ENCODE measurements at regions not wholly inside any gene's neighbourhood (a gene's known extent, or its start where the extent isn't known, plus 50 kb on each side); places are given as distances from the start of the nearest gene placed in this dataset.
"Not testable (repeated sequence)": the region's sequence is repeated elsewhere in the genome, so short reads cannot be mapped to it uniquely, and the experiment has no call there.

GRCh38 chr14:61611880-61612630 is 83.3 kb upstream of the HIF1A start:
- ChIA-PET POLR2A (no interaction called here), CTCF (interaction anchor here (0.6 to 1.5 kb wide), 2 partner anchors 49 to 79 kb away, joined by 3 read pairs; no protein-coding TSS in a partner anchor)
- H3K4me3 ChIP-seq (ENCODE audit: low read depth, low read length) = no peak overlapping the region
- no peak overlapping the region for H3K27ac ChIP-seq (ENCODE audit: extremely low read depth, low read depth, low read length)
- H3K4me1 ChIP-seq (ENCODE audit: control insufficient read depth, insufficient read depth, low read length) = peaks cover 3% of the 10 kb centered on the region; the same call in 1 of the 2 replicates
- TF ChIP-seq ZFP37 (tag by site-specific recombination; IDR thresholded peaks at IDR 0.05) (no peak), ZNF398 (tag by site-specific recombination; IDR thresholded peaks at IDR 0.05) (peak; percentile 55; the same call in 1 of the 2 replicates), OSR2 (tag by site-specific recombination; IDR thresholded peaks at IDR 0.05) (no peak), ZFHX2 (tag by site-specific recombination; conservative IDR thresholded peaks at IDR 0.05) (peak; percentile 32; the same call in 1 of the 2 replicates), ZNF341 (tag by site-specific recombination; IDR thresholded peaks at IDR 0.05; ENCODE audit: low read depth) (peak; percentile 56)
- H3K9me3 ChIP-seq (ENCODE audit: control insufficient read depth, insufficient read depth, low read depth, low read length) = no peaks in the 10 kb centered on the region
- H3K36me3 ChIP-seq (ENCODE audit: control insufficient read depth in 2 of 2, insufficient read depth in 1 of 2, low read length in 2 of 2) = no peaks in the 10 kb centered on the region

- POLR2A ChIA-PET; CTCF ChIA-PET; H3K36me3 ChIP-seq (ENCODE audit: control insufficient read depth in 2 of 2, insufficient read depth in 1 of 2, low read length in 2 of 2); H3K4me3 ChIP-seq (ENCODE audit: low read depth, low read length); H3K27ac ChIP-seq (ENCODE audit: extremely low read depth, low read depth, low read length); H3K9me3 ChIP-seq (ENCODE audit: control insufficient read depth, insufficient read depth, low read depth, low read length); H3K4me1 ChIP-seq (ENCODE audit: control insufficient read depth, insufficient read depth, low read length): not testable (repeated sequence)
Observed at GRCh38 chr14:61613006-61613405, 82.3 kb upstream of the HIF1A start.

GRCh38 chr14:61614693-61615092 is 80.6 kb upstream of the HIF1A start:
- Histone ChIP-seq H3K9me3 (ENCODE audit: control insufficient read depth, insufficient read depth, low read depth, low read length) (no peaks in the 10 kb centered on the region), H3K27ac (ENCODE audit: extremely low read depth, low read depth, low read length) (no peak overlapping the region), H3K36me3 (ENCODE audit: control insufficient read depth in 2 of 2, insufficient read depth in 1 of 2, low read length in 2 of 2) (no peaks in the 10 kb centered on the region), H3K4me3 (ENCODE audit: low read depth, low read length) (no peak overlapping the region), H3K4me1 (ENCODE audit: control insufficient read depth, insufficient read depth, low read length) (no peaks in the 10 kb centered on the region)
- ChIA-PET POLR2A (no interaction called here), CTCF (no interaction called here)
- TF ChIP-seq ZNF530 (tag by site-specific recombination; IDR thresholded peaks at IDR 0.05; ENCODE audit: low read depth) (no peak), ZNF24 (tag by site-specific recombination; IDR thresholded peaks at IDR 0.05) (no peak), ZNF18 (tag by site-specific recombination; IDR thresholded peaks at IDR 0.05) (no peak), ZNF692 (tag by site-specific recombination; IDR thresholded peaks at IDR 0.05) (no peak), YY1 (tag by site-specific recombination; IDR thresholded peaks at IDR 0.05) (no peak), PRDM6 (tag by site-specific recombination; IDR thresholded peaks at IDR 0.05) (no peak), ATF2 (tag by site-specific recombination; IDR thresholded peaks at IDR 0.05; ENCODE audit: low read depth) (no peak), ZBTB21 (tag by site-specific recombination; IDR thresholded peaks at IDR 0.05) (no peak), REST (tag by site-specific recombination; IDR thresholded peaks at IDR 0.05) (no peak), ZNF560 (tag by site-specific recombination; IDR thresholded peaks at IDR 0.05; ENCODE audit: borderline replicate concordance) (no peak)

Measured in HEK293 (cell line).